ENCODE measurements at regions not wholly inside any gene's neighbourhood (a gene's known extent, or its start where the extent isn't known, plus 50 kb on each side); places are given as distances from the start of the nearest gene placed in this dataset.

DNA sequence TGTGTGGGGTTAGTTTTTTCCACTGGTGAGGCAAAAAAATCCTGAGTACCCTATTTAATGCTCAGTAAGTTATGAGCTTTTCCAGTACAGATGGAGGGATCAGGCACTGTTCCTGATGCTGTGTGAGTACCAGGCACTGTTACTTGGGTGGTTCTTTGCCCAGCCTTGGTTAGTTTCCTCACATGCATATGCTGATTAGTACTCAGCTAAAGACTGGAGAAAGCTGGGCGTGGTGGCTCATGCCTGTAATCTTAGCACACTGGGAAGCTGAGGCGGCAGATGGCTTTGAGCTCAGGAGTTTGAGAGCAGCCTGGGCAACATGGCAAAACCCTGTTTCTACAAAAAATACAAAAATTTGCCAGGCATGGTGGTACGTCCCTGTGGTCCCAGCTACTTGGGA is 210.3 kb upstream of the SGO1 start:
- no peak for DNase-seq
- Histone ChIP-seq H3K9me3 (no peaks in the 10 kb centered on the region), H3K36me3 (no peaks in the 10 kb centered on the region), H3K4me3 (no peak overlapping the region), H3K4me1 (peaks cover 0 to 8% (median 2%) of the 10 kb centered on the region in 4 donors), H3K27ac (no peak overlapping the region), H3K27me3 (no peaks in the 10 kb centered on the region)
- TF ChIP-seq, protein P1, sequence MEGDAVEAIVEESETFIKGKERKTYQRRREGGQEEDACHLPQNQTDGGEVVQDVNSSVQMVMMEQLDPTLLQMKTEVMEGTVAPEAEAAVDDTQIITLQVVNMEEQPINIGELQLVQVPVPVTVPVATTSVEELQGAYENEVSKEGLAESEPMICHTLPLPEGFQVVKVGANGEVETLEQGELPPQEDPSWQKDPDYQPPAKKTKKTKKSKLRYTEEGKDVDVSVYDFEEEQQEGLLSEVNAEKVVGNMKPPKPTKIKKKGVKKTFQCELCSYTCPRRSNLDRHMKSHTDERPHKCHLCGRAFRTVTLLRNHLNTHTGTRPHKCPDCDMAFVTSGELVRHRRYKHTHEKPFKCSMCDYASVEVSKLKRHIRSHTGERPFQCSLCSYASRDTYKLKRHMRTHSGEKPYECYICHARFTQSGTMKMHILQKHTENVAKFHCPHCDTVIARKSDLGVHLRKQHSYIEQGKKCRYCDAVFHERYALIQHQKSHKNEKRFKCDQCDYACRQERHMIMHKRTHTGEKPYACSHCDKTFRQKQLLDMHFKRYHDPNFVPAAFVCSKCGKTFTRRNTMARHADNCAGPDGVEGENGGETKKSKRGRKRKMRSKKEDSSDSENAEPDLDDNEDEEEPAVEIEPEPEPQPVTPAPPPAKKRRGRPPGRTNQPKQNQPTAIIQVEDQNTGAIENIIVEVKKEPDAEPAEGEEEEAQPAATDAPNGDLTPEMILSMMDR (IDR thresholded peaks at IDR 0.05): no peak
- intact Hi-C loops (cut with DNase I; ENCODE audit: low total_unique reads): no loop called here

DNA sequence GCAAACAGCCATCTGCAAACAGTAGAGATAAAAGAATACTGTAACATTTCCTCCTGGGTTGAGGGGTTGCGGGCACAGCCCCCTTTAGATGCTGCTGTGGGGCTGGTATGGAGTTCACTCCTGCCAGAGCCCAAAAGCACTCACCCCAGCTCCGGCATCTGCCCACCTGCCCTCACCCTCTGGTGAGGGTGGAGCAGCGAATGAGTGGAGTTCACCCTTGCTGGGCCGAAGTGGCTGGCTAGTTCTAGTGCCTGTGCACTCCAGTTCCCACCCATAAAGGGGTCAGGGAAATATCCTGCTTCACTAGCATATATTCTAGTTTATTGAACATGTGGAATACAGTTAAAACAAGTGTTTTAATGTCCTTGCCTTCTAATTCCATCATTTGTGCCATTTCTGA is 209.7 kb upstream of the SGO1 start:
- no peak for DNase-seq
- Histone ChIP-seq H3K27me3 (no peaks in the 10 kb centered on the region), H3K36me3 (no peaks in the 10 kb centered on the region), H3K4me3 (no peak overlapping the region), H3K9me3 (no peaks in the 10 kb centered on the region), H3K27ac (no peak overlapping the region), H3K4me1 (peaks cover 0 to 8% (median 0%) of the 10 kb centered on the region in 4 donors)
- intact Hi-C loops (cut with DNase I; ENCODE audit: low total_unique reads): no loop called here
- TF ChIP-seq, protein P1 (IDR thresholded peaks at IDR 0.05): no peak

DNA sequence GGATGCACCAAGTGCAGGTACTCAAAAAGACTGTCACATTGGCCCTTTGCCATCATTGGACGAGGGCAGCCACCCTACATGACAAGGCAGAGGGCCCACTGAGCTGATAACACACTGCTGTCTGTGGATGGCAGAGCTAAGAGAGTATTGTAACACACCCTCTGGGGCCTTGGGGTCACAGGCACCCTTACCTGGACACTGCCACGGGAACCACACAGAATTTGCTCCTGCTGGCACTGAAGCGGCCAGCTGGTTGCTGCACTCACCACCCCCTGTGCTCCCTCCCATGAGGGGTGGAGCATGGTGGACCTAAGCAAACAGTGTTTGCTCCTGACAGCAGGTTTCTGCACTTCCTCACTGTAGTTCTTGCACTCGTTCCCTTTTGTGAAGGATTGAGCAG is 208.2 kb upstream of the SGO1 start:
- intact Hi-C loops (cut with DNase I; ENCODE audit: low total_unique reads): no loop called here
- no peaks in the 10 kb centered on the region for H3K27me3 ChIP-seq
- no peaks in the 10 kb centered on the region for H3K36me3 ChIP-seq
- H3K4me3 ChIP-seq: no peak overlapping the region
- DNase-seq: no peak
- no peaks in the 10 kb centered on the region for H3K4me1 ChIP-seq
- TF ChIP-seq, protein P1 (IDR thresholded peaks at IDR 0.05): no peak
- H3K9me3 ChIP-seq: no peaks in the 10 kb centered on the region
- no peak overlapping the region for H3K27ac ChIP-seq

DNA sequence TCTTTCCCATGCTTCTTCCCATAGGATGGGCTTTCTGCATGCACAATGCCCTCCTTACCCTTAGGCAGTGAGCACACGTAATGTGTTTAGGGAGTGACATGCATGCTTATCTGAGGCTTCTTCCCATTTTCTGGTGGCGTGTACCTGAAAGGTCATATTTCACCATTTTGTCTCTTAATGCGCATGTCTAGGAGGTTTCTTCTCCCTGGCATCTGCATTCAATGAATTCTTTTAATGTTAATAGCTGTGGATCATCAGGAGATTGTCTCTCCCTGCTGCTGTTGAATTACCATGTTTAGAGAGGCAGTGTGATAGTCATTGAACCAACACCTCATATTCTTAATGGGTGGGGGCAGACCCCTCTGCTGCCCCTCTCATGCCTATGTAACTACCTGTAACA is 205.6 kb upstream of the SGO1 start:
- intact Hi-C loops (cut with DNase I; ENCODE audit: low total_unique reads): no loop called here
- no peak overlapping the region for H3K27ac ChIP-seq
- H3K27me3 ChIP-seq: no peaks in the 10 kb centered on the region
- H3K9me3 ChIP-seq: no peaks in the 10 kb centered on the region
- no peaks in the 10 kb centered on the region for H3K36me3 ChIP-seq
- H3K4me3 ChIP-seq: no peak overlapping the region
- TF ChIP-seq, protein P1 (IDR thresholded peaks at IDR 0.05): no peak
- no peaks in the 10 kb centered on the region for H3K4me1 ChIP-seq
- DNase-seq: no peak

DNA sequence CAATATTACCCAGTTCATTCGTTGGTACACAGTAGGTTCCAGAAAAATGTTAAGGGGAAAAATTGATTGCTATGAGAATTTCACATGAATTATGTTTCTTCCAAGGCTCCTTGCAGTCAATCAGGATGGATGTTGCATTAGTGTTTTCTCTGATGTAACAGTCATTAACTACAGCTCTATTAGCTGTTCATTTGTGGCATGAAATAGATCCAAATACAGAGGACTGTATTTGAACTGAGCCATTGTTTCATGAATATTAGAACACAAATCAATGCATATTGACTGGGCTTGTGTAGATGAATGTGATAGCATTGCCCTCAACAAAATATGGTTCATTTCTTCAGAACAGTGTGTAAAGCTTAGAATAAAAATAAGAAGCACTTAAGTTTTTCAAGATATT is 203.0 kb upstream of the SGO1 start:
- H3K36me3 ChIP-seq: no peaks in the 10 kb centered on the region
- H3K4me3 ChIP-seq: no peak overlapping the region
- H3K4me1 ChIP-seq: no peaks in the 10 kb centered on the region
- no peak for DNase-seq
- TF ChIP-seq, protein P1 (IDR thresholded peaks at IDR 0.05): no peak
- intact Hi-C loops (cut with DNase I; ENCODE audit: low total_unique reads): no loop called here
- H3K9me3 ChIP-seq: no peaks in the 10 kb centered on the region
- H3K27me3 ChIP-seq: no peaks in the 10 kb centered on the region
- no peak overlapping the region for H3K27ac ChIP-seq

DNA sequence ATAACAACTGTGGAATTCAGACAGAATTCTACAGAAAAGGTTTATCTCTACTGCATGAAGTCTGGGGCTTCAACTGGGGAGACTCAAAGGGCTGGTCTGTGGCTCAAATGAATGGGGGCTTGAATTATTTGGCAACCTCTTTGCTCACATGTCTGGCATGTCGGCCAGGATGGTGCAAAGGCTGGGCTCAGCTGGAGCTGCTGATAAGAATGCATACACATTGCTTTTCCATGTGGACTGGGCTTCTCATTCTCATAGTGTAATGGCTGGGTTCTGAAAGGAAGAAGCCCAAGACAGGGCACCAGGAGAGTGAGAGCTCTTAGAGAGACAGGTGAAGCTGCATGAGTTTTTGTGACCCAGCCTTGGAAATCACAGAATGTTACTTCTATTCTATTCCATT is 194.3 kb upstream of the SGO1 start:
- Histone ChIP-seq H3K27ac (no peak overlapping the region), H3K4me3 (no peak overlapping the region), H3K9me3 (no peaks in the 10 kb centered on the region), H3K36me3 (no peaks in the 10 kb centered on the region), H3K4me1 (peaks cover 0 to 24% (median 4%) of the 10 kb centered on the region in 4 donors), H3K27me3 (no peaks in the 10 kb centered on the region)
- TF ChIP-seq, protein P1 (IDR thresholded peaks at IDR 0.05): no peak
- no peak for DNase-seq
- intact Hi-C loops (cut with DNase I; ENCODE audit: low total_unique reads): no loop called here

Data from tibial artery (tissue), 4 donors.